Peyer's patch (tissue), 4 donors: ENCODE measurements at regions not wholly inside any gene's neighbourhood (a gene's known extent, or its start where the extent isn't known, plus 50 kb on each side); places are given as distances from the start of the nearest gene placed in this dataset.

Experiments used
- DNase-seq, 3 donors: peaks; one replicate each; pipeline ENCODE4 v3.0.0-alpha.2; 2017 to 2019
- H3K27ac ChIP-seq, 4 donors: fragments of 200-600 bp; sonication (generic); one replicate each; pipeline ENCODE4 v1.5.1; 2016 to 2019
- H3K27me3 ChIP-seq, 2 donors: fragments of 200-600 bp; sonication (generic); one replicate each; pipeline ENCODE4 v1.5.1; 2019
- H3K36me3 ChIP-seq, 3 donors: fragments of 200-600 bp; sonication (generic); one replicate each; pipeline ENCODE4 v1.5.1; 2016 to 2019
- H3K4me1 ChIP-seq, 4 donors: fragments of 200-600 bp; sonication (generic); one replicate each; pipeline ENCODE4 v1.5.1; 2016 to 2019
- H3K4me3 ChIP-seq, 4 donors: fragments of 200-600 bp; sonication (generic); 1 replicate in 3 of 4; 2 replicates in 1 of 4; pipeline ENCODE4 v1.5.1; 2016 to 2019; ENCODE audit warnings: mild to moderate bottlenecking in 1 of 4
- H3K9me3 ChIP-seq, 4 donors: fragments of 200-600 bp; sonication (generic); one replicate each; pipeline ENCODE4 v1.5.1; 2016 to 2019; ENCODE audit warnings: mild to moderate bottlenecking in 1 of 4
- POLR2A ChIP-seq, 2 donors: fragments of 450-650 bp; IDR thresholded peaks; one replicate each; pipeline ENCODE4 v1.5.1; 2017; ENCODE audit warnings: antibody characterized with exemption in 2 of 2, mild to moderate bottlenecking in 2 of 2, moderate library complexity in 2 of 2
- TF ChIP-seq, protein P1 (sequence below), 6 experiments: fragments of 450-650 bp in 4 of 6; fragments of 200-600 bp in 2 of 6; sonication (generic) in 1 of 6; IDR thresholded peaks; one replicate each; pipeline ENCODE4 v1.5.1; 2017 to 2019; ENCODE audit warnings: antibody characterized with exemption in 6 of 6, mild to moderate bottlenecking in 3 of 6, moderate library complexity in 1 of 6

DNA sequence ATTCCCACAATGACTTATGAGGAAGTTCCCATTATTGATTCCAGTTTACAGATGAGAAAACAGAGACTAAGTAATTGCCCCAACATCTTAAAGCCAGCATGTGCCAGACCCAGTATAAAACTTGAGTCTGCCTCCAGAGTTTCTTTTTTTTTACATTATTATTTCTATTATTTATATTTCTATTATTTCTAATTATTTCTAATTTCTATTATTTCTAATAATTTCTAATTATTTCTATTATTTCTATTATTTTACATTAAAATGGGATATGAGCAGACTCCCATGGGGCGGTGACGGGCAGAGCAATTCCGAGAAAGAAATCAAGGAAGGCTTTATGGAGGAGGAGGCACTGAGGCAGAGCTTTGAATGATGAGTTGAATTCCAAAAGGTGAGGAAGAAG is 54.4 kb upstream of the BDKRB2 start:
- Histone ChIP-seq H3K9me3 (no peaks in the 10 kb centered on the region), H3K4me3 (no peak overlapping the region), H3K4me1 (no peaks in the 10 kb centered on the region), H3K27me3 (no peaks in the 10 kb centered on the region), H3K36me3 (no peaks in the 10 kb centered on the region), H3K27ac (no peak overlapping the region)
- DNase-seq, result no peak
- TF ChIP-seq, protein P1, sequence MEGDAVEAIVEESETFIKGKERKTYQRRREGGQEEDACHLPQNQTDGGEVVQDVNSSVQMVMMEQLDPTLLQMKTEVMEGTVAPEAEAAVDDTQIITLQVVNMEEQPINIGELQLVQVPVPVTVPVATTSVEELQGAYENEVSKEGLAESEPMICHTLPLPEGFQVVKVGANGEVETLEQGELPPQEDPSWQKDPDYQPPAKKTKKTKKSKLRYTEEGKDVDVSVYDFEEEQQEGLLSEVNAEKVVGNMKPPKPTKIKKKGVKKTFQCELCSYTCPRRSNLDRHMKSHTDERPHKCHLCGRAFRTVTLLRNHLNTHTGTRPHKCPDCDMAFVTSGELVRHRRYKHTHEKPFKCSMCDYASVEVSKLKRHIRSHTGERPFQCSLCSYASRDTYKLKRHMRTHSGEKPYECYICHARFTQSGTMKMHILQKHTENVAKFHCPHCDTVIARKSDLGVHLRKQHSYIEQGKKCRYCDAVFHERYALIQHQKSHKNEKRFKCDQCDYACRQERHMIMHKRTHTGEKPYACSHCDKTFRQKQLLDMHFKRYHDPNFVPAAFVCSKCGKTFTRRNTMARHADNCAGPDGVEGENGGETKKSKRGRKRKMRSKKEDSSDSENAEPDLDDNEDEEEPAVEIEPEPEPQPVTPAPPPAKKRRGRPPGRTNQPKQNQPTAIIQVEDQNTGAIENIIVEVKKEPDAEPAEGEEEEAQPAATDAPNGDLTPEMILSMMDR (IDR thresholded peaks at IDR 0.05), result no peak
- TF ChIP-seq POLR2A (IDR thresholded peaks at IDR 0.05), result no peak

DNA sequence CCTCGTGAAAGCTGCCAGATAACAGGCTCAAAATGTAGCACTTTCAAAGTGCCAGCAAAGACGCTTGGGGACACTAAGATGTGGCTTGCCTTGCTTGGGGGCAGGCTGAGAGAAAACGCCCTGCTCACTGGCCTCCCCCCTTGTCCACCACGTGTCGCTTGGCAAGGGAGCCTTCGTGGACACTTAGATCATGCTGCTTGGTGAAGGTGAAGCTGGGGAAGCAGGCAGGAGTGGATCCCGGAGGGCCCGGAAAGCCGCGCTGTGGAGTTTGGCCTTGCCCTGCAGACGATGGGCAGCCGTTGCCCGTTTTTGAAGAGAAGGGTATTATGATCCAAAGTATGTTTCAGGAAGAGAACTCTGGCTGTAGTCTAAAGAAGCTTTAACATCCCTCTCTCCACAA is 53.4 kb upstream of the BDKRB2 start:
- TF ChIP-seq, protein P1 (IDR thresholded peaks at IDR 0.05), result no peak
- TF ChIP-seq POLR2A (IDR thresholded peaks at IDR 0.05), result no peak
- no peak overlapping the region for H3K27ac ChIP-seq
- no peaks in the 10 kb centered on the region for H3K27me3 ChIP-seq
- DNase-seq, result peak in 1 of 3 donors; percentile 41
- H3K4me1 ChIP-seq, result no peaks in the 10 kb centered on the region
- H3K36me3 ChIP-seq, result no peaks in the 10 kb centered on the region
- no peak overlapping the region for H3K4me3 ChIP-seq
- no peaks in the 10 kb centered on the region for H3K9me3 ChIP-seq

DNA sequence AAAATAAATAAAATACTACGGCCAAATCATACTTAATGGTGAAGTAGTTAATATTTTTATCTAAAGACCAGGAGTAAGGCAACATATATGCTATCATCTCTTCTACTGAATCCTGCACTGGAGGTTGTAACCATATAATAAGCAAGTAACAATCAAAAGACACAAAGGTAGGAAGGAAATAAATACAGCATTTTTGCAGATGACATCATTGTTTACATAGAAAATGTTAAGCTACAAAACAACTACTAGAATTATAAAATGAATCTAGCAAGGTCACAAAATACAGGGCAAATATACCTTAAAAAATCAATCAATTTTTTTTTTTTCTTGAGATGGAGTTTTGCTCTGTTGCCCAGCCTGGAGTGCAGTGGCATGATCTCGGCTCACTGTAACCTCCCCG is 51.6 kb upstream of the BDKRB2 start:
- Histone ChIP-seq H3K27ac (no peak overlapping the region), H3K4me3 (no peak overlapping the region), H3K9me3 (no peaks in the 10 kb centered on the region), H3K27me3 (no peaks in the 10 kb centered on the region), H3K4me1 (no peaks in the 10 kb centered on the region), H3K36me3 (no peaks in the 10 kb centered on the region)
- TF ChIP-seq, protein P1 (IDR thresholded peaks at IDR 0.05), result no peak
- no peak for TF ChIP-seq POLR2A (IDR thresholded peaks at IDR 0.05)
- no peak for DNase-seq
